ENCODE measurements at regions not wholly inside any gene's neighbourhood (a gene's known extent, or its start where the extent isn't known, plus 50 kb on each side); places are given as distances from the start of the nearest gene placed in this dataset.

DNA sequence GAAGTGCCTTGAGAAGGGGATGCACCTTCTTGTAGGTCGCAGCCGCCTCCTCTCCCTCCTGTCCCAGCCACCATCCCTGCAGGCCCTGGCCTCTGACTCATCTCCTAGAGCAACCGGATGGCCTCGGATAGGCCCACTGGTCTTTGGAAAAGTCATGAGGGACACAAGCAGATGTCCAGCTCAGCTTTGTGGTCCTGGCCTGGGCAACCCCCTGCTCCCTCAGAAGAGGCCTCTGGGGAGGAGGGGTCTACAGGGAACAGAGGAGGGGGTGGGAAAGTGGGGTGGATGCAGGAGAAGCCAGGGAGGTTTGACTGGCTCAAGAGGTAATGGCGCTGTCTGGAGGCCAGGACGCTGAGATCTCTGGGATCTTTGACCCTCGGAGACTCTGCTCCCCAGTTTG, 259.2 kb upstream of the TLE3 start:
- TF ChIP-seq, protein P1, sequence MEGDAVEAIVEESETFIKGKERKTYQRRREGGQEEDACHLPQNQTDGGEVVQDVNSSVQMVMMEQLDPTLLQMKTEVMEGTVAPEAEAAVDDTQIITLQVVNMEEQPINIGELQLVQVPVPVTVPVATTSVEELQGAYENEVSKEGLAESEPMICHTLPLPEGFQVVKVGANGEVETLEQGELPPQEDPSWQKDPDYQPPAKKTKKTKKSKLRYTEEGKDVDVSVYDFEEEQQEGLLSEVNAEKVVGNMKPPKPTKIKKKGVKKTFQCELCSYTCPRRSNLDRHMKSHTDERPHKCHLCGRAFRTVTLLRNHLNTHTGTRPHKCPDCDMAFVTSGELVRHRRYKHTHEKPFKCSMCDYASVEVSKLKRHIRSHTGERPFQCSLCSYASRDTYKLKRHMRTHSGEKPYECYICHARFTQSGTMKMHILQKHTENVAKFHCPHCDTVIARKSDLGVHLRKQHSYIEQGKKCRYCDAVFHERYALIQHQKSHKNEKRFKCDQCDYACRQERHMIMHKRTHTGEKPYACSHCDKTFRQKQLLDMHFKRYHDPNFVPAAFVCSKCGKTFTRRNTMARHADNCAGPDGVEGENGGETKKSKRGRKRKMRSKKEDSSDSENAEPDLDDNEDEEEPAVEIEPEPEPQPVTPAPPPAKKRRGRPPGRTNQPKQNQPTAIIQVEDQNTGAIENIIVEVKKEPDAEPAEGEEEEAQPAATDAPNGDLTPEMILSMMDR (IDR thresholded peaks at IDR 0.05), result no peak
- no peak for TF ChIP-seq POLR2A (IDR thresholded peaks at IDR 0.05)
